RWPE2 (cell line): ENCODE measurements at regions not wholly inside any gene's neighbourhood (a gene's known extent, or its start where the extent isn't known, plus 50 kb on each side); places are given as distances from the start of the nearest gene placed in this dataset.
A peak's percentile ranks its signal among the peaks of the same experiment; 100 is the strongest.

Source experiments
- ATAC-seq: fragments of 200-7000 bp; cut with Tn5 transposase; 3 replicates; pipeline ENCODE4 v1.9.1; 2021; ENCODE audit warnings: low read depth
- DNase-seq: peaks from one replicate; pipeline ENCODE4 v3.0.0-alpha.2; 2020; ENCODE audit warnings: low spot score
- H3K27ac ChIP-seq: fragments of 450-650 bp; 2 replicates; pipeline ENCODE4 v1.5.1; 2017; ENCODE audit warnings: mild to moderate bottlenecking; ENCODE audit not compliant: poor library complexity, severe bottlenecking
- H3K27me3 ChIP-seq: fragments of 250-450 bp; sonication (Bioruptor Pico); 2 replicates; pipeline ENCODE4 v1.5.1; 2021; ENCODE audit warnings: mild to moderate bottlenecking, moderate library complexity; ENCODE audit not compliant: insufficient read depth, poor library complexity, severe bottlenecking
- H3K36me3 ChIP-seq: fragments of 250-450 bp; sonication (Bioruptor Pico); 2 replicates; pipeline ENCODE4 v1.5.1; 2020; ENCODE audit warnings: low read depth, mild to moderate bottlenecking, moderate library complexity
- H3K4me1 ChIP-seq: fragments of 250-450 bp; sonication (Bioruptor Pico); 2 replicates; pipeline ENCODE4 v1.5.1; 2021; ENCODE audit warnings: mild to moderate bottlenecking, moderate library complexity; ENCODE audit not compliant: insufficient read depth, poor library complexity, severe bottlenecking
- H3K4me3 ChIP-seq: fragments of 250-450 bp; sonication (Bioruptor Pico); 2 replicates; pipeline ENCODE4 v1.5.1; 2021; ENCODE audit warnings: mild to moderate bottlenecking, moderate library complexity; ENCODE audit not compliant: severe bottlenecking
- H3K9me3 ChIP-seq: fragments of 250-450 bp; sonication (Bioruptor Pico); 2 replicates; pipeline ENCODE4 v1.5.1; 2021; ENCODE audit warnings: mild to moderate bottlenecking, moderate library complexity; ENCODE audit not compliant: severe bottlenecking
- TF ChIP-seq, protein P1 (sequence below): fragments of 450-650 bp; IDR thresholded peaks from one replicate; pipeline ENCODE4 v1.5.1; 2017; ENCODE audit warnings: mild to moderate bottlenecking, moderate library complexity; ENCODE audit not compliant: poor library complexity, severe bottlenecking

DNA sequence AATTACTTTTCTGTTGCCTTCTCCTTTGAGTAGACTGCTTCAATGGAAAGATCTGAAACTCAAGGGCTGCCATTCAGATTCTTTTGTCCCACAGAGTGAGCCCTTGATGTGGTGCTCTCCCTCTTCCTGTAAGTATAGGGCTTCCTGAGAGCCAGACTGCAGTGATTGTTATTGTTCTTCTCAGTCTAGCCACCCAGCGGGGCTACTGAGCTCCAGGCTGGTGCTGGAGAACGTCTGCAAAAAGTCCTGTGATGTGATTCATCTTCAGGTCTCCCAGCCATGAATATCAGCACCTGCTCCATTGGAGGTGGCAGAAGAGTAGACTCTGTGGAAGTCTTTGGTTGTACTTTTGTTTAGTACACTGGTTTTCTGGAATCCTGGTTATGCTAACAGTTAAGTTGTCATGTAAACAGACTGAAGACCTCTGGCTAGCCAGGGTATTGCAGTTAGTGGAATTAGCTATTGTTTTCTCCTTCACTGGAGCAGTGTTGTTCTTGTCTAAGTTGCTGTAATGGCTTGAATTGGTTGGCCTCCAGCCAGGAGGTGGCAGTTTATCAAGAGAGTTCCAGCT is 240.9 kb downstream of the COL12A1 start:
- no peaks in the 10 kb centered on the region for H3K27me3 ChIP-seq
- ATAC-seq (no peak), DNase-seq (no peak)
- TF ChIP-seq, protein P1, sequence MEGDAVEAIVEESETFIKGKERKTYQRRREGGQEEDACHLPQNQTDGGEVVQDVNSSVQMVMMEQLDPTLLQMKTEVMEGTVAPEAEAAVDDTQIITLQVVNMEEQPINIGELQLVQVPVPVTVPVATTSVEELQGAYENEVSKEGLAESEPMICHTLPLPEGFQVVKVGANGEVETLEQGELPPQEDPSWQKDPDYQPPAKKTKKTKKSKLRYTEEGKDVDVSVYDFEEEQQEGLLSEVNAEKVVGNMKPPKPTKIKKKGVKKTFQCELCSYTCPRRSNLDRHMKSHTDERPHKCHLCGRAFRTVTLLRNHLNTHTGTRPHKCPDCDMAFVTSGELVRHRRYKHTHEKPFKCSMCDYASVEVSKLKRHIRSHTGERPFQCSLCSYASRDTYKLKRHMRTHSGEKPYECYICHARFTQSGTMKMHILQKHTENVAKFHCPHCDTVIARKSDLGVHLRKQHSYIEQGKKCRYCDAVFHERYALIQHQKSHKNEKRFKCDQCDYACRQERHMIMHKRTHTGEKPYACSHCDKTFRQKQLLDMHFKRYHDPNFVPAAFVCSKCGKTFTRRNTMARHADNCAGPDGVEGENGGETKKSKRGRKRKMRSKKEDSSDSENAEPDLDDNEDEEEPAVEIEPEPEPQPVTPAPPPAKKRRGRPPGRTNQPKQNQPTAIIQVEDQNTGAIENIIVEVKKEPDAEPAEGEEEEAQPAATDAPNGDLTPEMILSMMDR: no peak
- no peaks in the 10 kb centered on the region; the same call in 1 of the 2 replicates for H3K36me3 ChIP-seq
- no peak overlapping the region for H3K27ac ChIP-seq
- H3K9me3 ChIP-seq: peaks cover 5% of the 10 kb centered on the region
- H3K4me1 ChIP-seq: peaks cover 12% of the 10 kb centered on the region
- no peak overlapping the region for H3K4me3 ChIP-seq

DNA sequence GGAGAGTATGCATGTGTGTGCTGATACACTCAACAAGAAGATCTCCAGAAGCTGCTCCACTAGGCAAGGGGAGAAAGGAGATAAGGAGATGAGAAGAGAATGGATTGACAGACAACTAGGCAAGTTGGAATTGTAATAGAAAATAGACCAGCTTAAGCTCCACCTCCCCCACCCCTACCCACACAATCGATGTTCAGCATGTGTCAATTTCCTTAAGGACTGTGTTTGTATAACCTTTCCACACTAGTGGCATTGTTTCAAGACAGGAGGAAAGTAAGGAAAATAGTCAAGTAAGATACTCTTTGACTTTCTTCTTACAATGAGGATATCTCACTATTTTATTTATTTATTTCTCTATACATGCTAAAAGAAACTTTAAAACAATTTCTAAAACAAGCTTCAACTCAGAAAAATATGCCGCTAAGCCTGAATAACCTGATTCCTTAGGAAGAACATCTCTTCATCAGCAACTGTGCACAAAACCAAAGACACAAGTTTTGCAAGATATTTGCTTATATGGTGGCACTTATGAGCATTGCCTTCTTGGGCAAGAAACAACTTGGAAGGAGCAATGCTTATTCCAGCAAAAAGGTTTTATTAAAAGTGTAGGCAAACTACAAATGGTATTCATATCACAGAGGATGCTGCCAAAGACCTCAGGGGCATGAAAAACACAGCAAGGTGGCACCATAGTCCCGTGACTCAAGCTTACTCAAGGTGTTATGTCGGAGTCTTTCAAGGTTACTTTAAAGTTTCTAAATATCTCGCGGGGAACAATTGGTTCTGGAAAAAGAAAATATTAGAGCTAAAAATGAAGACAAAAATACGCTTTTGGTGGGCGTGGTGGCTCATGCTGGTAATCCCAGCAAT is 249.1 kb downstream of the COL12A1 start:
- H3K9me3 ChIP-seq: no peaks in the 10 kb centered on the region
- no peak overlapping the region for H3K27ac ChIP-seq
- no peaks in the 10 kb centered on the region for H3K4me1 ChIP-seq
- no peak overlapping the region for H3K4me3 ChIP-seq
- TF ChIP-seq, protein P1: no peak
- DNase-seq: no peak
- no peak for ATAC-seq
- H3K36me3 ChIP-seq: no peaks in the 10 kb centered on the region
- H3K27me3 ChIP-seq: no peaks in the 10 kb centered on the region

DNA sequence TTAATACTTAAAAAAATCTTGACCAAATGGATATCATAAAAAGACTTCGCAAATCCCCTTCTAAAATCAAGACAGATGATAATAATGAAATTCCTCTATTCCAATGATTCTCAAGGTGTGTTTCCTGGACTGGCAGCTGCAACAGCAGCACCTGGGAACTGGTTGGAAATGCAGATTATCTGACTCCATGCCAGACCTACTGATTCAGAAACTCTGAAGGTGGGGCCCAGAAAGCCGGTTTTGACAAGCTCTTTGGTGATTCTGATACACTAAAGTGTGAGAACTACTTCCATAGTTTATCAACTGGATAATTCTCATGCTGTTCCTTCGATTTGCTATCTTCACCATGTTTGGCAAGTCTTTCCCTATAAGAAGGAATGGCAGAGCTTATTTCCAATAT is 252.1 kb downstream of the COL12A1 start:
- Histone ChIP-seq H3K9me3 (no peaks in the 10 kb centered on the region), H3K36me3 (no peaks in the 10 kb centered on the region), H3K4me3 (no peak overlapping the region), H3K27me3 (no peaks in the 10 kb centered on the region), H3K27ac (no peak overlapping the region), H3K4me1 (no peaks in the 10 kb centered on the region)
- TF ChIP-seq, protein P1: no peak
- DNase-seq: no peak
- ATAC-seq: no peak

DNA sequence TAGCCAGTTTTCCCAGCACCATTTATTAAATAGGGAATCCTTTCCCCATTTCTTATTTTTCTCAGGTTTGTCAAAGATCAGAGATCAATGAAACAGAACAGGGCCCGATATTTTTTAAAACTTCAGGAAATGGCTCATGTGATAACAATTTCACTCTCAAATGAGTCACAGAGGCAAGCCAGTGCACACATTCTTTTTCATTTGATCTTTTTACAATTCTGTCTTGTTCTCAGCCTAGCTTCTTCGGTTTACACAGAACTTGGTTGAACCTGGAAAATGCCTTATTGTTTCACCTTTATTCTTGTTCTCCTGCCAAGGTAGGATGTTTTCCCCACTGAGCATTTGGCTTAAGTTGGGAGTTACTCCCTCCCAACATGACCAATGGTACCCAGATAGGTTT is 258.9 kb downstream of the COL12A1 start:
- Histone ChIP-seq H3K27me3 (no peaks in the 10 kb centered on the region), H3K4me3 (no peak overlapping the region), H3K36me3 (no peaks in the 10 kb centered on the region), H3K4me1 (peaks cover 20% of the 10 kb centered on the region), H3K9me3 (no peaks in the 10 kb centered on the region), H3K27ac (peak overlapping the region; percentile 92)
- no peak for DNase-seq
- TF ChIP-seq, protein P1: no peak
- peak; percentile 87 for ATAC-seq

DNA sequence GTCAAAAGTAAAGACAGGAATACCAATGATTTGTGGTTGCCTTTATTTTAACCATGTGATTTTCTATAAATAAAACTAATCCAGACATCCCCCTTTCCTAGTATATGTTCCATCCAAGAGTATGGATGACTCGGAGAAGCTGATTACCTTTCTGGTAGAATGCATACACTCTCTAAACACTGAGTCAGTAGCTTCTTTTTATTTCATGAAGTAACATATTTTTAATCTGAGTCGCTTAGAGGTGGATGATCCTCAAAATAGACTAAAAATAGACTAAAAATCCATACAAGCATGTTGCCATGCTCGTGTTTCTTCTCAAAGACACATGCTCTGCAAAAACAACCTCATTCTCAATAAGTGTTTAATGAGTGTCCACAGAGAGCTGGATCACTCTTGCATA is 263.7 kb downstream of the COL12A1 start:
- H3K27ac ChIP-seq: peak overlapping the region; percentile 8
- H3K36me3 ChIP-seq: no peaks in the 10 kb centered on the region
- DNase-seq (no peak), ATAC-seq (peak; percentile 75)
- H3K4me3 ChIP-seq: no peak overlapping the region
- peaks cover 14% of the 10 kb centered on the region for H3K4me1 ChIP-seq
- H3K9me3 ChIP-seq: no peaks in the 10 kb centered on the region
- H3K27me3 ChIP-seq: no peaks in the 10 kb centered on the region
- TF ChIP-seq, protein P1: no peak
